Brain microvascular endothelial cell (primary cell): ENCODE measurements at regions not wholly inside any gene's neighbourhood (a gene's known extent, or its start where the extent isn't known, plus 50 kb on each side); places are given as distances from the start of the nearest gene placed in this dataset.
A peak's percentile ranks its signal among the peaks of the same experiment; 100 is the strongest.

ENCODE experiments used
- DNase-seq: peaks from one replicate; pipeline ENCODE4 v3.0.0-alpha.2; 2020
- H3K27ac ChIP-seq: fragments of 250-450 bp; sonication (Bioruptor Pico); 2 replicates; pipeline ENCODE4 v1.5.1; 2020; ENCODE audit warnings: mild to moderate bottlenecking, moderate library complexity
- H3K27me3 ChIP-seq: fragments of 250-450 bp; sonication (Bioruptor Pico); replicated peaks from 2 replicates; pipeline ENCODE4 v1.5.1; 2020; ENCODE audit warnings: mild to moderate bottlenecking
- H3K36me3 ChIP-seq: fragments of 250-450 bp; sonication (Bioruptor Pico); replicated peaks from 2 replicates; pipeline ENCODE4 v1.5.1; 2020; ENCODE audit warnings: mild to moderate bottlenecking
- H3K4me3 ChIP-seq: 2 replicates; pipeline ENCODE4 v1.5.1; 2011; ENCODE audit warnings: low read depth, mild to moderate bottlenecking, control low read depth, low read length, moderate library complexity
- CTCF ChIP-seq: IDR thresholded peaks from 2 replicates; pipeline ENCODE4 v1.5.1; 2011; ENCODE audit warnings: low read depth, mild to moderate bottlenecking, moderate library complexity, low read length, control low read depth, inconsistent platforms; ENCODE audit errors: missing control alignments
- in situ Hi-C: cut with HindIII; loops from 2 replicates; pipeline ENCODE4 v1.10.0; 2017; ENCODE audit warnings: low sequenced_read_pairs, low pct_ligation_motif_present

- no peak overlapping the region for H3K4me3 ChIP-seq
- TF ChIP-seq CTCF: no peak
- no peaks in the 10 kb centered on the region for H3K36me3 ChIP-seq
- in situ Hi-C loops: no loop called here
- no peak overlapping the region for H3K27ac ChIP-seq
- H3K27me3 ChIP-seq: no peaks in the 10 kb centered on the region
- no peak for DNase-seq
Observed at GRCh38 chr22:49641770-49642313, 185.8 kb downstream of the BRD1 start.

GRCh38 chr22:49640366-49641095 lies 187.1 kb downstream of the BRD1 start:
- Histone ChIP-seq H3K4me3 (no peak overlapping the region), H3K27me3 (no peaks in the 10 kb centered on the region), H3K27ac (no peak overlapping the region), H3K36me3 (no peaks in the 10 kb centered on the region)
- DNase-seq: no peak
- in situ Hi-C loops: no loop called here
- TF ChIP-seq CTCF: no peak

GRCh38 chr22:49639956-49640355 lies 187.7 kb downstream of the BRD1 start:
- in situ Hi-C loops: no loop called here

GRCh38 chr22:49638788-49639187 lies 188.9 kb downstream of the BRD1 start:
- TF ChIP-seq CTCF: no peak
- Histone ChIP-seq H3K36me3 (no peaks in the 10 kb centered on the region), H3K4me3 (no peak overlapping the region), H3K27ac (no peak overlapping the region), H3K27me3 (no peaks in the 10 kb centered on the region)
- in situ Hi-C loops: no loop called here
- DNase-seq: peak; percentile 5

More at GRCh38 chr22:49639956-49640355, 187.7 kb downstream of the BRD1 start:
- H3K4me3 ChIP-seq: no peak overlapping the region
- no peak for TF ChIP-seq CTCF
- DNase-seq: no peak
- no peaks in the 10 kb centered on the region for H3K36me3 ChIP-seq
- no peak overlapping the region for H3K27ac ChIP-seq
- no peaks in the 10 kb centered on the region for H3K27me3 ChIP-seq

GRCh38 chr22:49638001-49638400 lies 189.7 kb downstream of the BRD1 start:
- Histone ChIP-seq H3K36me3 (no peaks in the 10 kb centered on the region), H3K4me3 (no peak overlapping the region), H3K27me3 (no peaks in the 10 kb centered on the region), H3K27ac (no peak overlapping the region)
- DNase-seq: no peak
- in situ Hi-C loops: no loop called here
- no peak for TF ChIP-seq CTCF

- no peak for DNase-seq
- no peak for TF ChIP-seq CTCF
- Histone ChIP-seq H3K4me3 (no peak overlapping the region), H3K27ac (no peak overlapping the region), H3K27me3 (no peaks in the 10 kb centered on the region), H3K36me3 (no peaks in the 10 kb centered on the region)
- in situ Hi-C loops: no loop called here
Observed at GRCh38 chr22:49637255-49637760, 190.4 kb downstream of the BRD1 start.
